GM21723 (cell line): ENCODE measurements at regions not wholly inside any gene's neighbourhood (a gene's known extent, or its start where the extent isn't known, plus 50 kb on each side); places are given as distances from the start of the nearest gene placed in this dataset.

Source experiments
- ATAC-seq: cut with Tn5 transposase; IDR thresholded peaks from one replicate; pipeline ENCODE4 v1.9.1; 2021; ENCODE audit warnings: mild to moderate bottlenecking, moderate library complexity; ENCODE audit not compliant: unreplicated experiment

- peak; percentile 78 for ATAC-seq
These were observed 253.7 kb upstream of the SORCS1 start for GRCh38 chr10:107418085-107418806.

GRCh38 chr10:107417446-107417845 lies 252.9 kb upstream of the SORCS1 start:
- no peak for ATAC-seq

DNA sequence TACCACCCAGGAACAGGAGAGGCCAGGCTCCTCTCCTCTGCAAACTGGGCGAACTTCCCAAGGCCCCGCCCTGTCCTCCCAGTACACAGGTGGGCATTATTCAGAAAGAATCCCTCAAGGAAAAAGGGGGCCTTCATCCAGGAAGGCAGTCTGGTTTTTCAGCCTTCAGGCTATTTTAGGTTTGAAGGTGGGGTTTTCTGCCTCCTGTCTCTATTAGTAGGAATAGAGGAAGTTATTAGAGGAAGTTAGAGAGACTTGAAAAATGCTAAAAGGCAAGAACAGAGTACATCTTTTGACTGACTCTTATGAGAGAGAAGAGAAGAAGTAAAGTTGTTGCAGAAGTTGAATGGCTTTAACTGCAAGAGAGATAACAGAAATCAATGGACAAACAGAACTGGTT lies 250.9 kb upstream of the SORCS1 start:
- ATAC-seq: no peak

- no peak for ATAC-seq
These were observed 249.5 kb upstream of the SORCS1 start for GRCh38 chr10:107413971-107414370.

DNA sequence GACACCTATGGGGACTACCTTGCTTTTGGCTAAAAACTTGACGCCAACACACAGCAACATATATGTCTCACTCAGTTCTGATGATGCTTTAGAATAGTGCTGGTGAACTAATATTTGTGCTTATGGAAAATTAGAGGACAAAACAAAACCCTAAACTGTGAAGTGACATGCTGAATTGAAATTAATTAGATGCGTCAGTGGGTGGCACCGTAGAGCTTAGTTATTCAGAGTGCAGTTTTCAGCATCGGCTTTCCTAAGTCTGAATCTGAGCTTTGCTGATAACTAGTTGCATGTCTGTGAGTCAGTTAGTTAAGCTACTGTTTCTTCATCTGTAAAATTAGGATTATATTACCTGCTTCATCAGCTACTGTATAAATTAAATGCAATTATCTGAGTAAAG lies 245.0 kb upstream of the SORCS1 start:
- peak; percentile 74 for ATAC-seq

GRCh38 chr10:107398115-107398514 lies 233.6 kb upstream of the SORCS1 start:
- no peak for ATAC-seq

- no peak for ATAC-seq
These were observed 227.4 kb upstream of the SORCS1 start for GRCh38 chr10:107391901-107392300.

DNA sequence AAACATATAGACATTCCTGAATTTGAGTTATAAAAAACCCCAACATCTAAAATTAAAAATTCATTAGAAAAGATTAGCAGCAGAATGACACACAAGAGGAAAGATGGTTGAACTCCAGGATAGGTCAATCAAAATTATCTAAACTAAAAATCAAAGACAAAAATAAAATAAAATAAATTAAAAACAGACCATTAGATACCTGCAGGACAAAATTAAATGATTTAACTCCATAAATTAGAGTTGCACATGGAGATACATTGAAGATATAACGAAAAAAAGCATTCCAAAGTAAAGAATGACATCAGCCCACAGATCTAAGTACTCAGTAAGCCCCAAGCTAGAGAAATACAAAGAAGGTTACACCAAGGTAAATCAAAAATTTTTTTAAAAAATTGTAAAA lies 226.1 kb upstream of the SORCS1 start:
- ATAC-seq: no peak

DNA sequence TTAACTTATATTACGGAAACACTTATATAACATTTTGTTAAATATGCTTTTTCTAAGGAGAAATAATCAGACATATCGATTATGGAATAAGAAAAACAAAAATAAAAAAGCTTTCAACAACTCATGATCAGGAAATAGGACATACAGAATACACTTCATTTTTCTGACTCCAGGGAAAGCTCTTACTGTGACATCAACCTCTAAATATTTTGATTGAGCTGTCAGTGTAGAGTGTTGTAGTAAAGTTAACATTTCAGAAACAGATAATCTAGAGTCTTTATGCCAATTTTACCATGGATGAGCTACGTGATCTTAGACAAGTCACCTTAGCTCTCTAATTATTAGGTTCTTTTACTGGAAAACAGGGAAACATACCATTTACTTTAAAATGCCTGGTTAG lies 218.9 kb upstream of the SORCS1 start:
- no peak for ATAC-seq

GRCh38 chr10:107379601-107380000 lies 215.1 kb upstream of the SORCS1 start:
- ATAC-seq: no peak

DNA sequence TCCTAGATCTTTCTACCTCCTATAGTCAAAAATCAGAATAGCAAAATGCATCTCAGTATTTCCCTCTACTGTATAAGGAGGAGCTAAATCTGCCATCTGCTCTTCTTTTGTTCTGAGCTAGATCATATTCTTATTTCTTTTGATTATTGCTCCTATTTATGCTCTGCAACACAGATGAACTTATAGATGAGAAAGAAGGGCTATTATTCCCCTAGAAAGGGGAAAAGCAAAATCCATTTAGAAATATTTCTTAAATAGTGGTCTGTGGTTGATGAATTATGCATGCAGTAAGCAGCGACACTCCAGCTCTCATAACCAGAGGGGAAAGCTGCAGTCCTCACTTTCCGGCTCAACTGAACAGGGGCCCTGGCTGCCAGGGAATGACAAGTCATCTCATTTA lies 207.3 kb upstream of the SORCS1 start:
- ATAC-seq: no peak

DNA sequence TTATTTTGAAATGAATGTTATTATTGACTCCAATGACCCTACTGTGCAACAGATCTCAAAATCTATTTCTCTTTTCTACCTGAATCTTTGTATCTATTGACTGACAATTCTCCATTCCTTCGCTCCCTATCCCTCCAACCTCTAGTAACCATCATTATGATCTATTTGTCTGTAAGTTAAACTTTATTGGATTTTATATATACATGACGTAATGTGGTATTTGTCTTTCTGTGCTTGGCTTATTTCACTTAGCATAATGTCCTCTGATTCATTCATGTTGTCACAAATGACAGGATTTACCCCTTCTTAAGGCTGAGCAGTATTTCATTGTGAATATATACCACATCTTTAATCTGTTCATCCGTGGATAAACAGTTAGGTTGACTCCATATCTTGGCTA lies 200.4 kb upstream of the SORCS1 start:
- ATAC-seq: no peak

GRCh38 chr10:107362306-107362705 lies 197.8 kb upstream of the SORCS1 start:
- no peak for ATAC-seq

DNA sequence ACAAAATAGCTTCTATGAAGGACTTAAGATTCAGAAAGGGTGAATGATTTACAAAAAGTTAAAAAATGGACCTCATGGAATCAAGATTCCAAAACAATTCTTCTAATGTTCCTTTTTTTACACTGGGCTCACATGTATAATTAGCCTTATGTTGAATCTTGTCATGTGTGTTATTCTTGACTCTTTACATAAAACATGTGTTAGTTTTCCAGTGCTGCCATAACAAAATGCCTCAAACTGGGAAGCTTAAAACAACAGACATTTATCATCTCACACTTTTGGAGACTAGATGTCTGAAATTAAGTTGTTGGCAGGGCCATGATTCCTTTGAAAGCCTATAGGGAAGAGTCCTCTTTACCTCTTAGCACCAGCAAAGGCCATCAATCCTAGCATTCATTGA lies 192.5 kb upstream of the SORCS1 start:
- no peak for ATAC-seq

DNA sequence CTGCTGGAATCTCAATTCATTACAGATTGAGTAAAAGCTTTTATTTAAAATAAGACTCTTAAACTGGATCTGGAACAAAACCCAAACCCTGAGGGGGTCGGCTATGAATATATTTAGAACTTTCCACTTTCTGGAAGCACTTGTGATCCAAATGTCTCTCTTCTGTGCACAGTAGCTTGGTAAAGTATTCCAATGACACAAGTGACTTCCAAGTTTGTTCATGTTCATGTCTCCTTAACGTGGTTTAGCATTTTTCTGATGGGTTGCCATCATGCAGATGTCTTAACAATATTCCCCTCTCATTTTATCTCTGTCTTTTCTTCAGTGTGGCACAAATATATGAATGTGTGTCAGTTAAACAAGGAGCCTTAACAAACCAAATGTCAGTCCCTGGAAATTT lies 191.9 kb upstream of the SORCS1 start:
- no peak for ATAC-seq

GRCh38 chr10:107342711-107343110 lies 178.2 kb upstream of the SORCS1 start:
- no peak for ATAC-seq

GRCh38 chr10:107341281-107341680 lies 176.8 kb upstream of the SORCS1 start:
- ATAC-seq: no peak

DNA sequence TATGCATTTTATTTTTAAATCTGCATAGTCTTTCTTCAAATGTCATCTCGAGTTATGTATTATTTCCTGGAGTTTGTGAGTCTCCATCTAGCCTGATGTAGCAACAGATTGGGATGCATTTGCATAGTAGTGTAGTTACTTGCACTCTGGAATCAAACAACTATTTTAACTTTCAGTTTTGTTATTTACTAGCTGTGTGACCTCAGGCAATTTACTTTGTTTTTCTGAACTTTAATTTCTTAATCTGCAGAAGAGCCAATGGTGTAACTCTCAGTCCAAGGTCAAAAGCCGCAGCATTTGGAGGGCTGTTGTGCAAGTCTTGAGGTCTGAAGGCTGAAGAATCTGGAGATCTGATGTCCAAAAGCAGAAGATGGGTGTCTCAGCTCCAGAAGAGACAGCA lies 175.8 kb upstream of the SORCS1 start:
- ATAC-seq: no peak

GRCh38 chr10:107336061-107336460 lies 171.6 kb upstream of the SORCS1 start:
- no peak for ATAC-seq

DNA sequence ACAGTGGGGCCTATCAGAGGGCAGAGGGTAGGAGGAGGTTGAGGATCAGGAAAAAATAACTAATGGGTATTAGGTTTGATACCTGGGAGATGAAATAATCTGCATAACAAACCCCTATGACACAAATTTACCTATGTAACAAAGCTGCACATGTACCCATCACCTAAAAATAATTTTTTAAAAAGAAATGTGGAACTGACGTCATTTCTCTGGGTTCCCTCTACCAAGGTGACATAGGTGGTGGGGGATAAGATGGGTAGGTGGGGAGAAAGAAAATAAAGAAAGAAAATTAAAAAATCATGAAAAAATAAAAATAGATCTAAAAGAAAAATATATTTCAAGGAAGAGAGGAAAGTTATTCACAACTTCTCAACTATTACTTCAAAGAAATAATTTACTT lies 153.1 kb upstream of the SORCS1 start:
- ATAC-seq: no peak

GRCh38 chr10:107303203-107303602 lies 138.7 kb upstream of the SORCS1 start:
- ATAC-seq: no peak

- no peak for ATAC-seq
These were observed 135.1 kb upstream of the SORCS1 start for GRCh38 chr10:107299606-107300005.

GRCh38 chr10:107284187-107284586 lies 119.7 kb upstream of the SORCS1 start:
- no peak for ATAC-seq
